GM12878 (cell line): ENCODE measurements at regions not wholly inside any gene's neighbourhood (a gene's known extent, or its start where the extent isn't known, plus 50 kb on each side); places are given as distances from the start of the nearest gene placed in this dataset.

Experiments
- ATAC-seq: fragments of 200-7000 bp; cut with Tn5 transposase; 3 replicates; pipeline ENCODE4 v1.9.1; 2020; ENCODE audit warnings: mild to moderate bottlenecking, moderate library complexity
- BruUV-seq: library from RNA; stranded (reverse); fragments of 400-500 nt; replicated peaks from 2 replicates; lab custom pipeline; 2021; lab: Mats Ljungman, UMichigan
- CTCF ChIA-PET: fragments of 300-600 bp; sonication (Branson Sonifier 250); formaldehyde crosslinking; extraction: SDS; loops from one replicate; lab custom pipeline; 2021; ENCODE audit warnings: inconsistent platforms; lab: Yijun Ruan, JAX
- POLR2A ChIA-PET: fragments of 350-600 bp; formaldehyde crosslinking; extraction: SDS; loops from one replicate; lab custom pipeline; 2021; ENCODE audit warnings: inconsistent platforms; lab: Charles Lee
- RAD21 ChIA-PET: fragments of 300-600 bp; sonication (Branson Sonifier 250); formaldehyde crosslinking; loops from one replicate; lab custom pipeline; 2023; ENCODE audit warnings: antibody characterized with exemption; ENCODE audit not compliant: unreplicated experiment; lab: Charles Lee
- SMC1A ChIA-PET: fragments of 300-600 bp; sonication (Branson Sonifier 250); formaldehyde crosslinking; loops from one replicate; lab custom pipeline; 2023; ENCODE audit not compliant: unreplicated experiment, uncharacterized antibody; lab: Charles Lee
- DNase-seq: peaks from one replicate; pipeline ENCODE4 v3.0.0-alpha.2; 2011; ENCODE audit warnings: low read depth, low spot score
- FAIRE-seq: peaks from 3 replicates; lab custom pipeline; 2011; peaks lifted over from hg19 to GRCh38; lab: Jason Lieb, UNC
- H2AFZ ChIP-seq: 2 replicates; pipeline ENCODE4 v1.6.0; 2011; ENCODE audit warnings: low read depth, low read length, control low read depth; ENCODE audit not compliant: control insufficient read depth
- H3K27ac ChIP-seq: 2 replicates; pipeline ENCODE4 v1.5.1; 2011; ENCODE audit warnings: control low read depth; ENCODE audit not compliant: control insufficient read depth, insufficient read depth
- H3K27me3 ChIP-seq, 2 experiments: replicated peaks in 1 of 2; 2 replicates each; pipeline versions ENCODE4 v1.6.0 to v1.6.1; 2011; ENCODE audit warnings: low read length in 1 of 2; ENCODE audit not compliant: control insufficient read depth in 2 of 2, insufficient read depth in 2 of 2
- H3K36me3 ChIP-seq, 2 experiments: 2 replicates each; pipeline ENCODE4 v1.5.1; 2011; ENCODE audit warnings: low read length in 1 of 2; ENCODE audit not compliant: control insufficient read depth in 2 of 2, insufficient read depth in 2 of 2
- H3K4me1 ChIP-seq: 2 replicates; pipeline ENCODE4 v1.6.1; 2011; ENCODE audit warnings: mild to moderate bottlenecking, low read length, moderate library complexity, mixed read lengths; ENCODE audit not compliant: control insufficient read depth, insufficient read depth
- H3K4me2 ChIP-seq: 2 replicates; pipeline ENCODE4 v1.6.0; 2011; ENCODE audit warnings: control low read depth; ENCODE audit not compliant: control insufficient read depth, insufficient read depth
- H3K4me3 ChIP-seq: fragments of 200-600 bp; sonication (generic); 2 replicates; pipeline ENCODE4 v1.5.1; 2016
- H3K79me2 ChIP-seq: 2 replicates; pipeline ENCODE4 v1.6.0; 2011; ENCODE audit warnings: low read length; ENCODE audit not compliant: control insufficient read depth, insufficient read depth
- H3K9ac ChIP-seq: 2 replicates; pipeline ENCODE4 v1.8.0; 2011; ENCODE audit warnings: low read length, control low read depth, mixed read lengths; ENCODE audit not compliant: control insufficient read depth, insufficient read depth
- H3K9me3 ChIP-seq: replicated peaks from 3 replicates; pipeline ENCODE4 v1.5.1; 2011; ENCODE audit warnings: mild to moderate bottlenecking, low read length; ENCODE audit not compliant: control insufficient read depth, insufficient read depth
- H4K20me1 ChIP-seq: 2 replicates; pipeline ENCODE4 v1.6.0; 2011; ENCODE audit not compliant: control insufficient read depth, insufficient read depth
- BCL11A ChIP-seq: IDR thresholded peaks from 2 replicates; pipeline ENCODE4 v1.6.1; 2011; ENCODE audit warnings: low read depth, low read length
- ETV6 ChIP-seq, 2 experiments: fragments of 450-650 bp in 1 of 2; IDR thresholded peaks in 1 of 2; conservative IDR thresholded peaks in 1 of 2; 2 replicates each; pipeline ENCODE4 v1.6.1; 2014; ENCODE audit warnings: antibody characterized with exemption in 1 of 2, borderline replicate concordance in 1 of 2, low read depth in 1 of 2, mild to moderate bottlenecking in 1 of 2, moderate library complexity in 1 of 2
- MLLT1 ChIP-seq: fragments of 450-650 bp; IDR thresholded peaks from 2 replicates; pipeline ENCODE4 v1.6.1; 2016; ENCODE audit warnings: mild to moderate bottlenecking
- PKNOX1 ChIP-seq: fragments of 450-650 bp; IDR thresholded peaks from 2 replicates; pipeline ENCODE4 v1.6.1; 2016; ENCODE audit warnings: mild to moderate bottlenecking
- REST ChIP-seq: IDR thresholded peaks from 2 replicates; pipeline ENCODE4 v1.6.1; 2012; ENCODE audit warnings: mild to moderate bottlenecking, low read depth, low read length
- STAT1 ChIP-seq: fragments of 450-650 bp; conservative IDR thresholded peaks from 2 replicates; pipeline ENCODE4 v1.6.1; 2014; ENCODE audit warnings: antibody characterized with exemption, mild to moderate bottlenecking
- TARDBP ChIP-seq: IDR thresholded peaks from 2 replicates; pipeline ENCODE4 v1.6.1; 2016; ENCODE audit warnings: borderline replicate concordance
- YY1 ChIP-seq: IDR thresholded peaks from 2 replicates; pipeline ENCODE4 v1.6.1; 2011; ENCODE audit warnings: low read depth, mild to moderate bottlenecking, low read length
- WGBS: methylation state at CpG from one replicate; pipeline ENCODE4 v1.1.6; 2016; ENCODE audit warnings: low lambda C conversion rate; ENCODE audit not compliant: insufficient replicate concordance, insufficient coverage; ENCODE audit errors: missing lambda C conversion rate; 5-methylcytosine and 5-hydroxymethylcytosine counted together
- in situ Hi-C: fragments of 300-500 bp; cut with MboI; formaldehyde crosslinking; loops from 9 replicates; pipeline ENCODE4 v1.14.3; 2018; ENCODE audit warnings: mixed read lengths
- intact Hi-C: fragments of 100-400 bp; cut with micrococcal nuclease; formaldehyde crosslinking; loops from one replicate; pipeline ENCODE4 v1.14.2; 2022; ENCODE audit not compliant: unreplicated experiment

GRCh38 chr4:175431694-175432093, 380.4 kb downstream of the GPM6A start:
- Histone ChIP-seq H3K4me2 (no peak overlapping the region), H3K9me3 (no peaks in the 10 kb centered on the region), H3K79me2 (no peaks in the 10 kb centered on the region), H3K36me3 (no peaks in the 10 kb centered on the region), H3K4me3 (no peak overlapping the region), H3K4me1 (no peaks in the 10 kb centered on the region), H4K20me1 (no peaks in the 10 kb centered on the region), H3K27me3 (no peaks in the 10 kb centered on the region), H2AFZ (no peak overlapping the region), H3K9ac (no peak overlapping the region), H3K27ac (no peak overlapping the region)
- ChIA-PET SMC1A (no interaction called here), RAD21 (no interaction called here), POLR2A (no interaction called here), CTCF (no interaction called here)
- 0% methylated on average over 1 of the region's 1 CpG for WGBS
- no peak for TF ChIP-seq TARDBP
- no peak for TF ChIP-seq BCL11A
- no peak for TF ChIP-seq MLLT1
- TF ChIP-seq ETV6 (conservative IDR thresholded peaks at IDR 0.05 in 1 of 2, IDR thresholded peaks at IDR 0.05 in 1 of 2; ENCODE audit: borderline replicate concordance in 1 of 2, low read depth in 1 of 2): no peak
- no peak for TF ChIP-seq PKNOX1
- no peak for TF ChIP-seq STAT1
- TF ChIP-seq REST: no peak
- no peak for TF ChIP-seq YY1
- FAIRE-seq (no peak), ATAC-seq (no peak), DNase-seq (no peak)
- intact Hi-C loops (no loop called here), in situ Hi-C loops (no loop called here)
- no TSS peak for BruUV-seq
